ENCODE measurements at regions not wholly inside any gene's neighbourhood (a gene's known extent, or its start where the extent isn't known, plus 50 kb on each side); places are given as distances from the start of the nearest gene placed in this dataset.

GRCh38 chr5:114883675-114884074 is 286.0 kb downstream of the TRIM36 start:
- Mint-ChIP-seq H3K36me3 (no peaks in the 10 kb centered on the region), H3K4me3 (no peak overlapping the region), H3K27me3 (ENCODE audit: low read depth) (no peaks in the 10 kb centered on the region; the same call in 1 of the 2 replicates), H3K4me1 (no peaks in the 10 kb centered on the region), H3K27ac (no peak overlapping the region), H3K9me3 (peaks cover 11% of the 10 kb centered on the region)
- CTCF ChIA-PET = no interaction called here
- POLR2A ChIA-PET = no interaction called here
- ATAC-seq (no peak), DNase-seq (ENCODE audit: low spot score) (no peak)
- TF ChIP-seq PRRX2 (CRISPR knock-in tag; IDR thresholded peaks at IDR 0.05) = no peak
- no peak for TF ChIP-seq GTF2I (CRISPR knock-in tag; conservative IDR thresholded peaks at IDR 0.05)
- no peak for TF ChIP-seq ATF6 (CRISPR knock-in tag; IDR thresholded peaks at IDR 0.05)
- no peak for TF ChIP-seq ELF4 (CRISPR knock-in tag; IDR thresholded peaks at IDR 0.05; ENCODE audit: low read depth)
- no peak for TF ChIP-seq NFATC4 (CRISPR knock-in tag; IDR thresholded peaks at IDR 0.05)
- no peak for TF ChIP-seq CREM (CRISPR knock-in tag; IDR thresholded peaks at IDR 0.05)
- no peak for TF ChIP-seq TCF7 (CRISPR knock-in tag; IDR thresholded peaks at IDR 0.05; ENCODE audit: low read depth)
- TF ChIP-seq GABPB1 (CRISPR knock-in tag; IDR thresholded peaks at IDR 0.05) = no peak
- no peak for TF ChIP-seq TEAD1 (CRISPR knock-in tag; IDR thresholded peaks at IDR 0.05)
- no peak for TF ChIP-seq ATF2 (CRISPR knock-in tag; IDR thresholded peaks at IDR 0.05; ENCODE audit: borderline replicate concordance, low read depth)
- TF ChIP-seq FOXP4 (CRISPR knock-in tag; IDR thresholded peaks at IDR 0.05) = no peak
- no peak for TF ChIP-seq GRHL2 (CRISPR knock-in tag; IDR thresholded peaks at IDR 0.05; ENCODE audit: insufficient replicate concordance, severe bottlenecking)
- no peak for TF ChIP-seq NR2C2 (CRISPR knock-in tag; IDR thresholded peaks at IDR 0.05)

- Mint-ChIP-seq H3K4me1 (peaks cover 9% of the 10 kb centered on the region), H3K27me3 (ENCODE audit: low read depth) (no peaks in the 10 kb centered on the region), H3K4me3 (no peak overlapping the region), H3K9me3 (peaks cover 19% of the 10 kb centered on the region), H3K36me3 (no peaks in the 10 kb centered on the region), H3K27ac (no peak overlapping the region)
- POLR2A ChIA-PET = no interaction called here
- DNase-seq (ENCODE audit: low spot score) (no peak), ATAC-seq (no peak)
- CTCF ChIA-PET = no interaction called here
- TF ChIP-seq ZBTB21 (CRISPR knock-in tag; IDR thresholded peaks at IDR 0.05; ENCODE audit: borderline replicate concordance) = no peak
- no peak for TF ChIP-seq GTF2I (CRISPR knock-in tag; conservative IDR thresholded peaks at IDR 0.05)
- no peak for TF ChIP-seq ZNF425 (CRISPR knock-in tag; conservative IDR thresholded peaks at IDR 0.05)
- no peak for TF ChIP-seq CDX4 (CRISPR knock-in tag; IDR thresholded peaks at IDR 0.05; ENCODE audit: borderline replicate concordance)
- no peak for TF ChIP-seq ESRRA (CRISPR knock-in tag; IDR thresholded peaks at IDR 0.05; ENCODE audit: borderline replicate concordance)
- TF ChIP-seq MXD4 (CRISPR knock-in tag; IDR thresholded peaks at IDR 0.05; ENCODE audit: borderline replicate concordance) = no peak
- no peak for TF ChIP-seq ZNF232 (CRISPR knock-in tag; IDR thresholded peaks at IDR 0.05)
- TF ChIP-seq E2F5 (CRISPR knock-in tag; IDR thresholded peaks at IDR 0.05) = no peak
- no peak for TF ChIP-seq NR2C2 (CRISPR knock-in tag; IDR thresholded peaks at IDR 0.05)
- no peak for TF ChIP-seq RORB (CRISPR knock-in tag; IDR thresholded peaks at IDR 0.05)
- TF ChIP-seq GABPB1 (CRISPR knock-in tag; IDR thresholded peaks at IDR 0.05) = no peak
- TF ChIP-seq ZNF512 (CRISPR knock-in tag; IDR thresholded peaks at IDR 0.05; ENCODE audit: borderline replicate concordance) = no peak
- TF ChIP-seq USF2 (CRISPR knock-in tag; IDR thresholded peaks at IDR 0.05) = no peak
- no peak for TF ChIP-seq RELA (CRISPR knock-in tag; IDR thresholded peaks at IDR 0.05; ENCODE audit: borderline replicate concordance)
- TF ChIP-seq KAT7 (CRISPR knock-in tag; IDR thresholded peaks at IDR 0.05; ENCODE audit: borderline replicate concordance) = no peak
- TF ChIP-seq JUN (CRISPR knock-in tag; IDR thresholded peaks at IDR 0.05) = no peak
These were observed 310.3 kb downstream of the TRIM36 start for GRCh38 chr5:114859438-114859735.
